BJ (cell line): ENCODE measurements at regions not wholly inside any gene's neighbourhood (a gene's known extent, or its start where the extent isn't known, plus 50 kb on each side); places are given as distances from the start of the nearest gene placed in this dataset.

ENCODE experiments used
- CTCF ChIA-PET: fragments of 350-600 bp; formaldehyde crosslinking; extraction: SDS; loops from one replicate; lab custom pipeline; 2021; ENCODE audit warnings: antibody characterized with exemption, inconsistent platforms; lab: Yijun Ruan, JAX
- POLR2A ChIA-PET: fragments of 300-600 bp; sonication (Branson Sonifier 250); formaldehyde crosslinking; extraction: SDS; loops from one replicate; lab custom pipeline; 2021; ENCODE audit warnings: antibody characterized with exemption; lab: Charles Lee
- DNase-seq: peaks from one replicate; pipeline ENCODE4 v3.0.0-alpha.2; 2011; ENCODE audit warnings: low read depth
- H3K27me3 ChIP-seq: 2 replicates; pipeline ENCODE4 v1.6.0; 2011; ENCODE audit warnings: low read length; ENCODE audit not compliant: control insufficient read depth, insufficient read depth
- H3K36me3 ChIP-seq: 2 replicates; pipeline ENCODE4 v1.5.1; 2011; ENCODE audit warnings: low read length; ENCODE audit not compliant: control insufficient read depth, insufficient read depth
- H3K4me3 ChIP-seq: 2 replicates; pipeline ENCODE4 v1.5.1; 2011; ENCODE audit warnings: low read depth, mild to moderate bottlenecking, control low read depth, low read length
- TF ChIP-seq, protein P1 (sequence below): IDR thresholded peaks from 2 replicates; pipeline ENCODE4 v1.5.1; 2011; ENCODE audit warnings: low read depth, mild to moderate bottlenecking, control low read depth, inconsistent platforms, low read length, moderate library complexity; ENCODE audit not compliant: insufficient read depth

GRCh38 chr6:92887871-92888270, 531.5 kb downstream of the EPHA7 start:
- CTCF ChIA-PET, result no interaction called here
- POLR2A ChIA-PET, result no interaction called here
- Histone ChIP-seq H3K4me3 (no peak overlapping the region), H3K27me3 (no peaks in the 10 kb centered on the region), H3K36me3 (no peaks in the 10 kb centered on the region)
- DNase-seq, result no peak
- TF ChIP-seq, protein P1, sequence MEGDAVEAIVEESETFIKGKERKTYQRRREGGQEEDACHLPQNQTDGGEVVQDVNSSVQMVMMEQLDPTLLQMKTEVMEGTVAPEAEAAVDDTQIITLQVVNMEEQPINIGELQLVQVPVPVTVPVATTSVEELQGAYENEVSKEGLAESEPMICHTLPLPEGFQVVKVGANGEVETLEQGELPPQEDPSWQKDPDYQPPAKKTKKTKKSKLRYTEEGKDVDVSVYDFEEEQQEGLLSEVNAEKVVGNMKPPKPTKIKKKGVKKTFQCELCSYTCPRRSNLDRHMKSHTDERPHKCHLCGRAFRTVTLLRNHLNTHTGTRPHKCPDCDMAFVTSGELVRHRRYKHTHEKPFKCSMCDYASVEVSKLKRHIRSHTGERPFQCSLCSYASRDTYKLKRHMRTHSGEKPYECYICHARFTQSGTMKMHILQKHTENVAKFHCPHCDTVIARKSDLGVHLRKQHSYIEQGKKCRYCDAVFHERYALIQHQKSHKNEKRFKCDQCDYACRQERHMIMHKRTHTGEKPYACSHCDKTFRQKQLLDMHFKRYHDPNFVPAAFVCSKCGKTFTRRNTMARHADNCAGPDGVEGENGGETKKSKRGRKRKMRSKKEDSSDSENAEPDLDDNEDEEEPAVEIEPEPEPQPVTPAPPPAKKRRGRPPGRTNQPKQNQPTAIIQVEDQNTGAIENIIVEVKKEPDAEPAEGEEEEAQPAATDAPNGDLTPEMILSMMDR, result no peak

DNA sequence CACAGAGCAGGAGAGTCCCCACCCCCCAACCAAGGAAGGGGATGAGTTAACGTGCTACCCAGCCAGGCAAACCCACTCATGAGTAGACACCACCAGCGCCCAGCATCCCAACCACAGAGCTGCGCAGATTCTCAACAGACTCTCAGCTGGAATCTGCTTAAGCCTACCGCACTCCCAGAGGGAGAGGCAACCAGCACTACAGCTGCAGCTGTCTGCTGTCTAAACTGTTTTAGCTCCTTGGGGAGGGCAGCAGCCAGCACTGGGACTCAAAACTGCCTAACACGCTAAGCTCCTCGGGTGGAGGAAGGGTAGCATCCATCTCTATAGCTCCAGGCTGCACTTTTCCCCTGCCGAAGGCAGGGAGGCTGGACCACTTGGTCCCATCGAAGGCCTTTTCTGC, 539.8 kb downstream of the EPHA7 start:
- Histone ChIP-seq H3K36me3 (no peaks in the 10 kb centered on the region), H3K27me3 (no peaks in the 10 kb centered on the region), H3K4me3 (no peak overlapping the region)
- DNase-seq, result no peak
- ChIA-PET POLR2A (no interaction called here), CTCF (no interaction called here)
- TF ChIP-seq, protein P1, result no peak

- DNase-seq, result no peak
- ChIA-PET CTCF (no interaction called here), POLR2A (no interaction called here)
- H3K36me3 ChIP-seq, result no peaks in the 10 kb centered on the region
- H3K4me3 ChIP-seq, result no peak overlapping the region
- no peaks in the 10 kb centered on the region for H3K27me3 ChIP-seq
- TF ChIP-seq, protein P1, result no peak
Measured at GRCh38 chr6:92864966-92865555, 554.3 kb downstream of the EPHA7 start.

- CTCF ChIA-PET, result interaction anchor here (0.5 kb wide), 1 partner anchor 145 kb away, joined by 3 read pairs; no protein-coding TSS in a partner anchor
- Histone ChIP-seq H3K4me3 (no peak overlapping the region), H3K36me3 (no peaks in the 10 kb centered on the region), H3K27me3 (no peaks in the 10 kb centered on the region)
- no peak for DNase-seq
- TF ChIP-seq, protein P1, result no peak
- POLR2A ChIA-PET, result no interaction called here
Measured at GRCh38 chr6:92849636-92850035, 569.7 kb downstream of the EPHA7 start.

DNA sequence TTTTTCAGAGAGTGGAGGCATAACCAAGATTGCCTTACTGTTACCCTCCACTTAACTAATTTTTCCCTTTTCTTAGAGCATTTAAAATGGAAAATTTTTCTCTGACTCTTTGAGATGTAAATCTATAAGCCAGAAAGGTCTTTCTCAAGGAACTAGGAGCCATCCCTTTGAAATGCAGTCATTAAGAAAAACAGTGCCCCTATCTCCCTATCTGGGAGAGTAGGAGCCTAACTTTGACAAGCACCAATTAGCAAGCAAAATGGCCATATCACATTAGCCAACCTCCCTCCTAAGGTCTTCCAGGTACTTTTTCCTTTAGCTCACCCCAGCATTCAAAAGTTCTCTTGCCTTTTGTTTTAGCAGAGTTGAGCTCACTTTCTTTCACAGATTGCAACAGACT, 570.5 kb downstream of the EPHA7 start:
- no peak for DNase-seq
- POLR2A ChIA-PET, result no interaction called here
- Histone ChIP-seq H3K27me3 (no peaks in the 10 kb centered on the region), H3K4me3 (no peak overlapping the region), H3K36me3 (no peaks in the 10 kb centered on the region)
- CTCF ChIA-PET, result interaction anchor here (0.5 to 0.6 kb wide), 2 partner anchors 36 to 145 kb away, joined by 3 read pairs; no protein-coding TSS in a partner anchor
- TF ChIP-seq, protein P1, result no peak
